ENCODE measurements at regions not wholly inside any gene's neighbourhood (a gene's known extent, or its start where the extent isn't known, plus 50 kb on each side); places are given as distances from the start of the nearest gene placed in this dataset.

GRCh38 chr1:58312971-58313563 lies 233.5 kb downstream of the OMA1 start:
- no peak for TF ChIP-seq EZH2 (IDR thresholded peaks at IDR 0.05; ENCODE audit: low read depth)
- TF ChIP-seq, protein P1, sequence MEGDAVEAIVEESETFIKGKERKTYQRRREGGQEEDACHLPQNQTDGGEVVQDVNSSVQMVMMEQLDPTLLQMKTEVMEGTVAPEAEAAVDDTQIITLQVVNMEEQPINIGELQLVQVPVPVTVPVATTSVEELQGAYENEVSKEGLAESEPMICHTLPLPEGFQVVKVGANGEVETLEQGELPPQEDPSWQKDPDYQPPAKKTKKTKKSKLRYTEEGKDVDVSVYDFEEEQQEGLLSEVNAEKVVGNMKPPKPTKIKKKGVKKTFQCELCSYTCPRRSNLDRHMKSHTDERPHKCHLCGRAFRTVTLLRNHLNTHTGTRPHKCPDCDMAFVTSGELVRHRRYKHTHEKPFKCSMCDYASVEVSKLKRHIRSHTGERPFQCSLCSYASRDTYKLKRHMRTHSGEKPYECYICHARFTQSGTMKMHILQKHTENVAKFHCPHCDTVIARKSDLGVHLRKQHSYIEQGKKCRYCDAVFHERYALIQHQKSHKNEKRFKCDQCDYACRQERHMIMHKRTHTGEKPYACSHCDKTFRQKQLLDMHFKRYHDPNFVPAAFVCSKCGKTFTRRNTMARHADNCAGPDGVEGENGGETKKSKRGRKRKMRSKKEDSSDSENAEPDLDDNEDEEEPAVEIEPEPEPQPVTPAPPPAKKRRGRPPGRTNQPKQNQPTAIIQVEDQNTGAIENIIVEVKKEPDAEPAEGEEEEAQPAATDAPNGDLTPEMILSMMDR (conservative IDR thresholded peaks at IDR 0.05): no peak

Data from PC-9 (cell line).